VCaP (cell line): ENCODE measurements at regions not wholly inside any gene's neighbourhood (a gene's known extent, or its start where the extent isn't known, plus 50 kb on each side); places are given as distances from the start of the nearest gene placed in this dataset.

Experiments
- H3K27ac ChIP-seq: fragments of 450-650 bp; 2 replicates; pipeline ENCODE4 v1.5.1; 2017
- TF ChIP-seq, protein P1 (sequence below): fragments of 450-650 bp; conservative IDR thresholded peaks from 2 replicates; pipeline ENCODE4 v1.5.1; 2017; ENCODE audit warnings: mild to moderate bottlenecking, moderate library complexity

DNA sequence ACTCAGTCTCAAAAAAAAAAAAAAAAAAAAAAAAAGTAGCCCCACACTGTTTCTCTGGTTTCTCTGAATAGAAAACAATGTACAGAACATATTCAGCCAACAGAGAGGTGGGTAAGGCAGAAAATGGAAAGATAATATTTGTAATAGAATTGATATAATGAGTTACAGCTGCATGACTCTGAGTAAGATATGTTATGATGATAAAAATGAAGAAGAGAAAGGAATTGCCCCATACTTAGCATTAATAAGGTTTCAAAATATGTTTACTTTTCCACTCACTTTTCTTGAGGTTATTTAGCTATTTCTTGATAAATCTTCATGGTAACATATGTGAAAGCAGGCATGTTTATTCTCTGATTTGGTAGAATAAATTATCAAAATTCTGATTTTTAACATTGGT, 100.9 kb upstream of the ROBO2 start:
- TF ChIP-seq, protein P1, sequence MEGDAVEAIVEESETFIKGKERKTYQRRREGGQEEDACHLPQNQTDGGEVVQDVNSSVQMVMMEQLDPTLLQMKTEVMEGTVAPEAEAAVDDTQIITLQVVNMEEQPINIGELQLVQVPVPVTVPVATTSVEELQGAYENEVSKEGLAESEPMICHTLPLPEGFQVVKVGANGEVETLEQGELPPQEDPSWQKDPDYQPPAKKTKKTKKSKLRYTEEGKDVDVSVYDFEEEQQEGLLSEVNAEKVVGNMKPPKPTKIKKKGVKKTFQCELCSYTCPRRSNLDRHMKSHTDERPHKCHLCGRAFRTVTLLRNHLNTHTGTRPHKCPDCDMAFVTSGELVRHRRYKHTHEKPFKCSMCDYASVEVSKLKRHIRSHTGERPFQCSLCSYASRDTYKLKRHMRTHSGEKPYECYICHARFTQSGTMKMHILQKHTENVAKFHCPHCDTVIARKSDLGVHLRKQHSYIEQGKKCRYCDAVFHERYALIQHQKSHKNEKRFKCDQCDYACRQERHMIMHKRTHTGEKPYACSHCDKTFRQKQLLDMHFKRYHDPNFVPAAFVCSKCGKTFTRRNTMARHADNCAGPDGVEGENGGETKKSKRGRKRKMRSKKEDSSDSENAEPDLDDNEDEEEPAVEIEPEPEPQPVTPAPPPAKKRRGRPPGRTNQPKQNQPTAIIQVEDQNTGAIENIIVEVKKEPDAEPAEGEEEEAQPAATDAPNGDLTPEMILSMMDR, result no peak
- H3K27ac ChIP-seq, result no peak overlapping the region

GRCh38 chr3:76940181-76940770, 99.6 kb upstream of the ROBO2 start:
- TF ChIP-seq, protein P1, result no peak

DNA sequence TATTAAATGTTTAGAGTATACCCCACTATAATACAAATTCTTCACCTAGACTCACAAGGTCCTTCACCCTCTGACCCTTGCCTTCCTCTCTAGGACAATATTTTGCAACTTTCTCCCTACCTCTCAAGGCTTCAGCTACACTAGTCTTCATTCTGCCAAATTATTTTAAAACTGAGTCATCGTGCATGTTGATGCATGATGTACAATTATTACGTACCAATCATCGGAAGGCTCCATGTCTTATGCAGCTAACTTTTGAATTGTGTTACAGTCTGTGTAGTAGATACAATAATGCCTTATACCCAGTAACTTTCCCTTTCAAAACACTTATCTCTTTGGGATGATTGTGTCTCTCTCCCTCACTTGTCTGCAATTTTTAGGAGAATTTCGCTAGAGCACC, 98.5 kb upstream of the ROBO2 start:
- no peak overlapping the region for H3K27ac ChIP-seq
- TF ChIP-seq, protein P1, result no peak

More at GRCh38 chr3:76940181-76940770, 99.6 kb upstream of the ROBO2 start:
- H3K27ac ChIP-seq, result no peak overlapping the region

GRCh38 chr3:76942101-76942500, 97.8 kb upstream of the ROBO2 start:
- TF ChIP-seq, protein P1, result no peak

GRCh38 chr3:76943058-76943457, 96.8 kb upstream of the ROBO2 start:
- TF ChIP-seq, protein P1, result no peak
- no peak overlapping the region for H3K27ac ChIP-seq

More at GRCh38 chr3:76942101-76942500, 97.8 kb upstream of the ROBO2 start:
- no peak overlapping the region for H3K27ac ChIP-seq

GRCh38 chr3:76943671-76944070, 96.2 kb upstream of the ROBO2 start:
- TF ChIP-seq, protein P1, result no peak
- H3K27ac ChIP-seq, result no peak overlapping the region

DNA sequence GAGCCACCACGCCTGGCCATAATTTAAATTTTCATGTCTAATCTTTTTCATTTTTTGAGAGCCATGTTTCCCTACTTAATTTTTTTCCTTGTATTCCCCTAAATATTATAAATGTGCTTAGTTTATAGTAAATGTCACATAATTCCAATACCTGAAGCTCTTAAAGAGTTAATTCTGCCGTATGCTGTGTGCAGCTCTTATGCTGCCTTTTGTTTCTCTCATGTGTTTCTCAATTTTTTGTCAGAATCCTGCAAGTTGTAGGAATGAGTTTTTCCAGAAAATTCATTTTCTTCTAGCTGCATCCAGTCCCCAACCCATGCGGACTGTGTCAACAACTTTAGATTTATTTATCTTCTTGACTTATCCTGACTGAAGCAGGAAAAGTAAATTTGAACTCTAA, 90.9 kb upstream of the ROBO2 start:
- TF ChIP-seq, protein P1, result no peak
- H3K27ac ChIP-seq, result no peak overlapping the region
